Endodermal cell (in vitro differentiated cells): ENCODE measurements at regions not wholly inside any gene's neighbourhood (a gene's known extent, or its start where the extent isn't known, plus 50 kb on each side); places are given as distances from the start of the nearest gene placed in this dataset.
A peak's percentile ranks its signal among the peaks of the same experiment; 100 is the strongest.

Experiments
- DNase-seq: peaks from one replicate; pipeline ENCODE4 v3.0.0-alpha.2; 2017
- H3K27ac ChIP-seq: 2 replicates; pipeline ENCODE4 v1.5.1; 2013; ENCODE audit warnings: mild to moderate bottlenecking, low read depth, low read length, moderate library complexity
- H3K27me3 ChIP-seq: 2 replicates; pipeline ENCODE4 v1.6.1; 2013; ENCODE audit warnings: mild to moderate bottlenecking, low read length, moderate library complexity; ENCODE audit not compliant: insufficient read depth, control insufficient read depth, poor library complexity, severe bottlenecking
- H3K36me3 ChIP-seq: 2 replicates; pipeline ENCODE4 v1.7.0; 2013; ENCODE audit warnings: mild to moderate bottlenecking, low read length, moderate library complexity; ENCODE audit not compliant: control insufficient read depth, insufficient read depth
- H3K4me1 ChIP-seq: one replicate; pipeline ENCODE4 v1.7.0; 2013; ENCODE audit warnings: low read length; ENCODE audit not compliant: control insufficient read depth, insufficient read depth
- H3K4me3 ChIP-seq: 2 replicates; pipeline ENCODE4 v1.5.1; 2013; ENCODE audit warnings: mild to moderate bottlenecking, low read length, moderate library complexity
- H3K9ac ChIP-seq: 2 replicates; pipeline ENCODE4 v1.6.1; 2013; ENCODE audit warnings: mild to moderate bottlenecking, low read length, moderate library complexity; ENCODE audit not compliant: poor library complexity, severe bottlenecking; ENCODE audit errors: extremely low read depth
- H3K9me3 ChIP-seq: 2 replicates; pipeline ENCODE4 v1.6.1; 2013; ENCODE audit warnings: mild to moderate bottlenecking, low read length, moderate library complexity; ENCODE audit not compliant: control insufficient read depth
- H3K27ac Mint-ChIP-seq: 2 replicates; pipeline ENCODE4 v1.8.0; 2020; ENCODE audit warnings: mixed read lengths
- H3K27me3 Mint-ChIP-seq: 2 replicates; pipeline ENCODE4 v1.8.0; 2021; ENCODE audit warnings: mild to moderate bottlenecking, mixed read lengths; ENCODE audit not compliant: insufficient read depth
- H3K36me3 Mint-ChIP-seq: 2 replicates; pipeline ENCODE4 v1.8.0; 2020; ENCODE audit warnings: low read depth, mixed read lengths
- H3K4me1 Mint-ChIP-seq: 2 replicates; pipeline ENCODE4 v1.8.0; 2020; ENCODE audit warnings: mixed read lengths
- H3K4me3 Mint-ChIP-seq: 2 replicates; pipeline ENCODE4 v1.8.0; 2020; ENCODE audit warnings: mild to moderate bottlenecking, moderate library complexity, mixed read lengths
- H3K9me3 Mint-ChIP-seq: 2 replicates; pipeline ENCODE4 v1.8.0; 2020; ENCODE audit warnings: mild to moderate bottlenecking, mixed read lengths
- CTCF ChIP-seq: fragments of 200-600 bp; sonication (generic); conservative IDR thresholded peaks from 2 replicates; pipeline ENCODE4 v1.5.0; 2021; ENCODE audit warnings: antibody characterized with exemption, mild to moderate bottlenecking
- WGBS, 2 experiments: methylation state at CpG; one replicate each; pipeline versions ENCODE4 v1.1.5 to v1.1.7; 2013; ENCODE audit warnings: missing lambda C conversion rate in 2 of 2, mixed read lengths in 1 of 2; ENCODE audit not compliant: insufficient coverage in 1 of 2, insufficient read length in 1 of 2; 5-methylcytosine and 5-hydroxymethylcytosine counted together

DNA sequence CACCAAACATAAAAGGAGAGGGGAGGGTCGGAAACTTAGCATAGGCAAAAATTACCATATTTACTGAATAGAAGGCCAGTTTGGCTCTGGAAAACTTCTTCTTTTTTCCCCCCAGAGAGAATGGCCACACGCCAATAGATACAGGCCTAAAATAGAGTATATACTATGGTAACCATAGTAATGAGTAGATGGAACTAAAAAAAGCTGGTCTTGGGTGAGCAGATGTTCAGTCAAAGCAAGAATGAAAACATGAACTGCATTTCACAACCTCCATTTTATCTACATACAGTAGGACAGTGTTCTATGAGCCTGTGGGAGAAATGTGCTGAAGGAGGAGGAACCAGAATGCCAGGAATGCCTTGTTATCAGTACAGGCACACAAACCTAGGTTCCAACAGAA is 141.7 kb upstream of the SEMA3A start:
- no CpG with 5 or more reads among the region's 2 CpGs for WGBS, 2 experiments
- H3K27ac ChIP-seq = no peak overlapping the region
- no peaks in the 10 kb centered on the region for H3K27me3 ChIP-seq
- H3K36me3 Mint-ChIP-seq = no peaks in the 10 kb centered on the region
- H3K36me3 ChIP-seq = no peaks in the 10 kb centered on the region
- no peak overlapping the region for H3K9ac ChIP-seq
- peak overlapping the region; percentile 54 for H3K27ac Mint-ChIP-seq
- H3K9me3 Mint-ChIP-seq = no peaks in the 10 kb centered on the region
- no peak overlapping the region for H3K4me3 Mint-ChIP-seq
- TF ChIP-seq CTCF = no peak
- H3K4me1 Mint-ChIP-seq = peaks cover 5% of the 10 kb centered on the region
- no peak for DNase-seq
- H3K9me3 ChIP-seq = no peaks in the 10 kb centered on the region
- no peaks in the 10 kb centered on the region for H3K4me1 ChIP-seq
- no peak overlapping the region for H3K4me3 ChIP-seq
- no peaks in the 10 kb centered on the region for H3K27me3 Mint-ChIP-seq

DNA sequence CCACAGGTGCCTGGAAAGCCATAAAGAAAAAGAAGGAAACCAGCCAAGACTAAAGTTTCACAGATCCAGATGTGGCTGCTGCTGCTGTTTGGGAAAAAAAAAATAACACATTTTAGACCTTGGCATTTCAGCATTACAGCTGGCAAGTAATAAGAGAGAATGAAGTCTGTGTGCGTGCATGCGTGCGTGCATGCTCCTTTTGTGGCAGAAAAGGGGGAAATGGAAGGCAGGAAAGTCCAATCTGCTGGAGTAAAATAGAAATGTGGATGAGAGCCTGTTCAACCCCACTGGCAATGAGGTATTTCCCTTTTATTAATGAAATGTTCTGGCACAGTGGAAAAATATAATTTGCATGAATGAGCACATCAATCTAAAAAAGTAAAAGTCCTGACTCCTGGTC is 137.0 kb upstream of the SEMA3A start:
- H3K4me1 ChIP-seq = no peaks in the 10 kb centered on the region
- H3K36me3 ChIP-seq = no peaks in the 10 kb centered on the region
- Mint-ChIP-seq H3K4me1 (peaks cover 5% of the 10 kb centered on the region), H3K4me3 (no peak overlapping the region), H3K36me3 (no peaks in the 10 kb centered on the region), H3K27ac (no peak overlapping the region), H3K27me3 (no peaks in the 10 kb centered on the region), H3K9me3 (no peaks in the 10 kb centered on the region)
- H3K27me3 ChIP-seq = no peaks in the 10 kb centered on the region
- no peak for DNase-seq
- TF ChIP-seq CTCF = no peak
- no peak overlapping the region for H3K9ac ChIP-seq
- H3K9me3 ChIP-seq = no peaks in the 10 kb centered on the region
- no peak overlapping the region for H3K4me3 ChIP-seq
- 97 to 99% methylated on average over 3 of the region's 3 CpGs for WGBS, 2 experiments
- no peak overlapping the region for H3K27ac ChIP-seq

DNA sequence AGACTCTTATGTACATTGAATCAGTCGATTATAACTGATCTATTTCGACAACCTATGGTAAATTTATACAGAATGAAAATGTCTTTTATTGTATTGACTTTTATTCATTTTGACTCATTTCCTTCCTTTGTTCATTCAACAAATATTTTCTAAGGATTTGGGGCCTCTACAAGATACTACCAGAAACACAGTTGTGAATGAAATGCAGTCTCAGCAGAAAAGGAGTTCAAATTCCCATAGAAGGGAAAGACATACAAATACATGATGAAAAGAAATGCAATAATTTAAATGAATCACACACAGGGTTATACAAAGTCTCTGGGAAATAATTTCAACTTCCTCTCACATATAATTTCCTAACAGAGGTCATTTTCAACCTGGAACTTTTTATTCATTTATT is 134.0 kb upstream of the SEMA3A start:
- no peaks in the 10 kb centered on the region for H3K27me3 Mint-ChIP-seq
- Histone ChIP-seq H3K27me3 (no peaks in the 10 kb centered on the region), H3K4me1 (no peaks in the 10 kb centered on the region), H3K27ac (no peak overlapping the region), H3K36me3 (no peaks in the 10 kb centered on the region), H3K4me3 (no peak overlapping the region), H3K9me3 (no peaks in the 10 kb centered on the region), H3K9ac (no peak overlapping the region)
- no peaks in the 10 kb centered on the region for H3K9me3 Mint-ChIP-seq
- DNase-seq = no peak
- no peak overlapping the region for H3K27ac Mint-ChIP-seq
- no peak overlapping the region for H3K4me3 Mint-ChIP-seq
- no peaks in the 10 kb centered on the region for H3K4me1 Mint-ChIP-seq
- no peak for TF ChIP-seq CTCF
- no peaks in the 10 kb centered on the region for H3K36me3 Mint-ChIP-seq
- WGBS, 2 experiments = 96% methylated on average over 2 of the region's 2 CpGs; no CpG with 5 or more reads in 1 of the 2 experiments
